DND-41 (cell line): ENCODE measurements at regions not wholly inside any gene's neighbourhood (a gene's known extent, or its start where the extent isn't known, plus 50 kb on each side); places are given as distances from the start of the nearest gene placed in this dataset.

Source experiments
- ATAC-seq: fragments of 200-7000 bp; cut with Tn5 transposase; 3 replicates; pipeline ENCODE4 v1.9.1; 2021; ENCODE audit warnings: low read depth; ENCODE audit not compliant: insufficient read depth
- DNase-seq: peaks from one replicate; pipeline ENCODE4 v3.0.0-alpha.2; 2020
- H2AFZ ChIP-seq: 2 replicates; pipeline ENCODE4 v1.6.0; 2012; ENCODE audit warnings: low read depth, low read length
- H3K27ac ChIP-seq: 2 replicates; pipeline ENCODE4 v1.5.1; 2012; ENCODE audit warnings: low read length, inconsistent platforms
- H3K27me3 ChIP-seq: fragments of 200-600 bp; sonication (generic); 2 replicates; pipeline ENCODE4 v1.6.0; 2012; ENCODE audit warnings: low read length, mild to moderate bottlenecking, inconsistent platforms; ENCODE audit not compliant: insufficient read depth, poor library complexity
- H3K36me3 ChIP-seq: 2 replicates; pipeline ENCODE4 v1.5.1; 2012; ENCODE audit warnings: low read length, inconsistent platforms; ENCODE audit not compliant: insufficient read depth
- H3K4me1 ChIP-seq: 2 replicates; pipeline ENCODE4 v1.5.1; 2012; ENCODE audit warnings: mild to moderate bottlenecking, low read length; ENCODE audit not compliant: insufficient read depth
- H3K4me2 ChIP-seq: 2 replicates; pipeline ENCODE4 v1.6.0; 2012; ENCODE audit warnings: mild to moderate bottlenecking, moderate library complexity, low read length, inconsistent platforms; ENCODE audit not compliant: insufficient read depth
- H3K4me3 ChIP-seq, 2 experiments: fragments of 200-600 bp in 1 of 2; shearing (Covaris generic) in 1 of 2; 2 replicates each; pipeline ENCODE4 v1.5.1; 2012 to 2016; ENCODE audit warnings: inconsistent platforms in 2 of 2, low read length in 2 of 2, mild to moderate bottlenecking in 2 of 2, low read depth in 1 of 2, moderate library complexity in 1 of 2
- H3K79me2 ChIP-seq: 2 replicates; pipeline ENCODE4 v1.6.0; 2012; ENCODE audit warnings: low read length, inconsistent platforms; ENCODE audit not compliant: insufficient read depth
- H3K9ac ChIP-seq: 2 replicates; pipeline ENCODE4 v1.6.0; 2012; ENCODE audit warnings: low read depth, mild to moderate bottlenecking, inconsistent platforms, low read length, moderate library complexity
- H3K9me3 ChIP-seq: 2 replicates; pipeline ENCODE4 v1.5.1; 2012; ENCODE audit warnings: low read length, moderate library complexity, mild to moderate bottlenecking, inconsistent platforms; ENCODE audit not compliant: insufficient read depth, severe bottlenecking
- H4K20me1 ChIP-seq: 2 replicates; pipeline ENCODE4 v1.6.0; 2012; ENCODE audit warnings: low read length; ENCODE audit not compliant: insufficient read depth
- EZH2 ChIP-seq: IDR thresholded peaks from 3 replicates; pipeline ENCODE4 v1.6.1; 2012; ENCODE audit warnings: borderline replicate concordance, low read depth, mild to moderate bottlenecking, moderate library complexity, low read length, inconsistent platforms; ENCODE audit not compliant: severe bottlenecking
- TF ChIP-seq, protein P1 (sequence below): IDR thresholded peaks from 2 replicates; pipeline ENCODE4 v1.5.1; 2012; ENCODE audit warnings: borderline replicate concordance, low read length, moderate library complexity, mild to moderate bottlenecking; ENCODE audit not compliant: poor library complexity, severe bottlenecking; ENCODE audit errors: extremely low read depth

DNA sequence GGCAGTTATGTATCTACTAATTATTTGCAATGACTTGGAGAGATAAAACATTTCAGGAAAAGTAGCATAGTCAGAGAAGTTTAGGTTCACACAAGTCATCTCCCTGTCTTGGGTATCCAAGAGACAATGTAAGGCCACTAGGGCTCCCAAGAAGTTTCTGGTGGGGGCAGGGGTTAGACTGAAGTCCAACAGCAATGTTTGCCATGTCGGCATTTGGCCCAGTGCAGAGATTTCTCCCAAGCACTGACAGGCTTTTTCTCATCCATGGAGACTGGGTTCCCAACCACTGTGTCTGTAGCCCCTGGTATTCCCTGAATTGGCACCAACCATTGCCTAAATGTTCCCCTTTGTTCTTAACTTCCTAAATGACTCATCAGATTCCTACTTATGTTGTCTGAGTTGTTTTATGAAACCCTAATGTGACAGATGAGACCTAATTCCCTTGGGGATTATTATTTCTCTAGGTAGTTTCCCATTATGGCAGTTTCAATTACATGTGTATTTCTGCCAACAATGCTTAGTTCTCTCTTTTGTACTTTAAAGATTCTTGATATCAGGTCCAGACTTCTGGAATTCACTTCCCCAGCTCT, 103.6 kb upstream of the EGFLAM start:
- Histone ChIP-seq H3K4me1 (no peaks in the 10 kb centered on the region), H3K79me2 (no peaks in the 10 kb centered on the region), H3K9ac (no peak overlapping the region), H3K27ac (no peak overlapping the region), H4K20me1 (no peaks in the 10 kb centered on the region), H3K27me3 (peaks cover 6% of the 10 kb centered on the region), H3K36me3 (no peaks in the 10 kb centered on the region), H3K9me3 (no peaks in the 10 kb centered on the region), H2AFZ (no peak overlapping the region), H3K4me2 (no peak overlapping the region), H3K4me3 (no peak overlapping the region)
- no peak for TF ChIP-seq EZH2
- TF ChIP-seq, protein P1, sequence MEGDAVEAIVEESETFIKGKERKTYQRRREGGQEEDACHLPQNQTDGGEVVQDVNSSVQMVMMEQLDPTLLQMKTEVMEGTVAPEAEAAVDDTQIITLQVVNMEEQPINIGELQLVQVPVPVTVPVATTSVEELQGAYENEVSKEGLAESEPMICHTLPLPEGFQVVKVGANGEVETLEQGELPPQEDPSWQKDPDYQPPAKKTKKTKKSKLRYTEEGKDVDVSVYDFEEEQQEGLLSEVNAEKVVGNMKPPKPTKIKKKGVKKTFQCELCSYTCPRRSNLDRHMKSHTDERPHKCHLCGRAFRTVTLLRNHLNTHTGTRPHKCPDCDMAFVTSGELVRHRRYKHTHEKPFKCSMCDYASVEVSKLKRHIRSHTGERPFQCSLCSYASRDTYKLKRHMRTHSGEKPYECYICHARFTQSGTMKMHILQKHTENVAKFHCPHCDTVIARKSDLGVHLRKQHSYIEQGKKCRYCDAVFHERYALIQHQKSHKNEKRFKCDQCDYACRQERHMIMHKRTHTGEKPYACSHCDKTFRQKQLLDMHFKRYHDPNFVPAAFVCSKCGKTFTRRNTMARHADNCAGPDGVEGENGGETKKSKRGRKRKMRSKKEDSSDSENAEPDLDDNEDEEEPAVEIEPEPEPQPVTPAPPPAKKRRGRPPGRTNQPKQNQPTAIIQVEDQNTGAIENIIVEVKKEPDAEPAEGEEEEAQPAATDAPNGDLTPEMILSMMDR: no peak
- no peak for DNase-seq
- no peak for ATAC-seq

DNA sequence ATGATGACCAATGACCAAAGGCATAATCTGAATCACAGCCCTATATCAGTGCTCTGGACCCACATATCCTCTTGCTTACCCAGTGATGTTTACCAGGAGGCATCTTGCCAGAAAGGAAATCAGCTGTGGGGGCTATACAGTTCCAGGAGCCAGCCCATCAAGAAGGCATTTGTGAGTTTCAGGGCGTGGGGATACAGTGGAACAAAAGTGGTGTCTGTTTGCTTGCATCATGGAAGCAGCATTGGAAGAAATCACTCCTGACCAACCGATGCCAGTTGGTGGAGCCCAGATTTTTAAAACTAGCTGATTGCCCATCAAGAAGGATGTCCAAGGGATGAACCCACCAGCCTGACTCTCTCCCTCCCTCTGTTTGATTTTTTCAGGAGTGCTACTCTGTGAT, 106.5 kb upstream of the EGFLAM start:
- no peak for TF ChIP-seq EZH2
- TF ChIP-seq, protein P1: no peak
- DNase-seq (no peak), ATAC-seq (no peak)
- Histone ChIP-seq H3K4me2 (no peak overlapping the region), H3K4me1 (no peaks in the 10 kb centered on the region), H3K36me3 (no peaks in the 10 kb centered on the region), H2AFZ (no peak overlapping the region), H3K27ac (no peak overlapping the region), H3K9ac (no peak overlapping the region), H3K27me3 (peaks cover 6% of the 10 kb centered on the region), H3K4me3 (no peak overlapping the region), H3K9me3 (no peaks in the 10 kb centered on the region), H3K79me2 (no peaks in the 10 kb centered on the region), H4K20me1 (no peaks in the 10 kb centered on the region)

DNA sequence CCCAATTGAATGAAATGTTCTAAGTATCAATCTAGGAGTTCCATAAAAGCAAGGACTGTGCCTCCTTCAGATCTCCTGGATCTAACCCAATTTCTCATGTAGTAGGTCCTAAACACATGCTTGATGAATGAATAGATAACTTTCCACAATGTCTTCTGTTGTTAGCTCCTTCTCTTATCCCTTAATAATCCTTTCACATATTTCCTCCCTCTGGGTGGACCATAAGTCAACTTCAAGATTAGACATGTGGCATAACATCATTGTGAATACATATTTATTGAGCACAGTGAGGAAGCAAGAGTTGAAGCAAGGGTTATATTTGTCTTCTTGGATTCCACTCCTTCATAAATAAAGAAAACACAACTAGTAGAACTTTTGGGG, 108.6 kb upstream of the EGFLAM start:
- no peaks in the 10 kb centered on the region for H3K79me2 ChIP-seq
- DNase-seq: no peak
- no peak overlapping the region for H3K27ac ChIP-seq
- H3K9me3 ChIP-seq: no peaks in the 10 kb centered on the region
- no peak overlapping the region for H3K9ac ChIP-seq
- H3K4me1 ChIP-seq: no peaks in the 10 kb centered on the region
- TF ChIP-seq EZH2: no peak
- TF ChIP-seq, protein P1: no peak
- no peak overlapping the region for H3K4me2 ChIP-seq
- H2AFZ ChIP-seq: no peak overlapping the region
- peaks cover 3% of the 10 kb centered on the region for H3K27me3 ChIP-seq
- no peaks in the 10 kb centered on the region for H4K20me1 ChIP-seq
- no peak for ATAC-seq
- no peak overlapping the region for H3K4me3 ChIP-seq
- H3K36me3 ChIP-seq: no peaks in the 10 kb centered on the region
